ENCODE measurements at regions not wholly inside any gene's neighbourhood (a gene's known extent, or its start where the extent isn't known, plus 50 kb on each side); places are given as distances from the start of the nearest gene placed in this dataset.

GRCh38 chr22:47798229-47798628 lies 1035.8 kb downstream of the TBC1D22A start:
- peaks cover 0 to 16% (median 0%) of the 10 kb centered on the region in 7 donors for H3K27me3 ChIP-seq (replicated peaks in 1 of 7)

GRCh38 chr22:47797342-47797945 lies 1035.0 kb downstream of the TBC1D22A start:
- Histone ChIP-seq H3K27me3 (replicated peaks in 1 of 7) (peaks cover 0 to 12% (median 0%) of the 10 kb centered on the region in 7 donors), H3K4me3 (no peak overlapping the region), H3K36me3 (no peaks in the 10 kb centered on the region), H3K4me1 (no peaks in the 10 kb centered on the region), H3K27ac (no peak overlapping the region), H3K9me3 (peaks cover 0 to 16% (median 3%) of the 10 kb centered on the region in 8 donors)
- WGBS, 5 donors, result 65 to 86% (median 80%) methylated on average over 6 of the region's 6 CpGs
- intact Hi-C loops (cut with DNase I; ENCODE audit: low total_unique reads), result no loop called here
- DNase-seq, result peak; percentile 9
- TF ChIP-seq CTCF (IDR thresholded peaks at IDR 0.05 in 8 of 11, conservative IDR thresholded peaks at IDR 0.05 in 3 of 11) (no peak), POLR2A (IDR thresholded peaks at IDR 0.05) (no peak), POLR2AphosphoS5 (IDR thresholded peaks at IDR 0.05) (no peak)

More at GRCh38 chr22:47798229-47798628, 1035.8 kb downstream of the TBC1D22A start:
- intact Hi-C loops (cut with DNase I; ENCODE audit: low total_unique reads), result no loop called here
- DNase-seq, result peak; percentile 8
- H3K36me3 ChIP-seq, result no peaks in the 10 kb centered on the region
- no peak overlapping the region for H3K4me3 ChIP-seq
- no peaks in the 10 kb centered on the region for H3K4me1 ChIP-seq
- H3K9me3 ChIP-seq, result peaks cover 0 to 16% (median 3%) of the 10 kb centered on the region in 8 donors
- H3K27ac ChIP-seq, result no peak overlapping the region
- no peak for TF ChIP-seq POLR2A (IDR thresholded peaks at IDR 0.05)
- TF ChIP-seq POLR2AphosphoS5 (IDR thresholded peaks at IDR 0.05), result no peak
- TF ChIP-seq CTCF (IDR thresholded peaks at IDR 0.05 in 8 of 11, conservative IDR thresholded peaks at IDR 0.05 in 3 of 11), result no peak
- WGBS, 5 donors, result 81 to 90% (median 87%) methylated on average over 4 of the region's 4 CpGs

GRCh38 chr22:47796128-47796908 lies 1033.9 kb downstream of the TBC1D22A start:
- no peak for TF ChIP-seq POLR2AphosphoS5 (IDR thresholded peaks at IDR 0.05)
- no peak for TF ChIP-seq CTCF (IDR thresholded peaks at IDR 0.05 in 8 of 11, conservative IDR thresholded peaks at IDR 0.05 in 3 of 11)
- TF ChIP-seq POLR2A (IDR thresholded peaks at IDR 0.05), result no peak
- 89 to 97% (median 91%) methylated on average over 8 to 11 of the region's 11 CpGs for WGBS, 5 donors
- peak; percentile 43 for DNase-seq

GRCh38 chr22:47795477-47796127 lies 1033.2 kb downstream of the TBC1D22A start:
- intact Hi-C loops (cut with DNase I; ENCODE audit: low total_unique reads), result no loop called here
- WGBS, 5 donors, result 83 to 91% (median 84%) methylated on average over 8 to 10 of the region's 10 CpGs
- DNase-seq, result peak; percentile 46

More at GRCh38 chr22:47796128-47796908, 1033.9 kb downstream of the TBC1D22A start:
- H3K4me3 ChIP-seq, result no peak overlapping the region
- H3K27me3 ChIP-seq (replicated peaks in 1 of 7), result peaks cover 0 to 1% (median 0%) of the 10 kb centered on the region in 7 donors
- no peaks in the 10 kb centered on the region for H3K4me1 ChIP-seq
- no peak overlapping the region for H3K27ac ChIP-seq
- H3K9me3 ChIP-seq, result peaks cover 0 to 16% (median 3%) of the 10 kb centered on the region in 8 donors
- intact Hi-C loops (cut with DNase I; ENCODE audit: low total_unique reads), result no loop called here
- H3K36me3 ChIP-seq, result no peaks in the 10 kb centered on the region

More at GRCh38 chr22:47795477-47796127, 1033.2 kb downstream of the TBC1D22A start:
- no peaks in the 10 kb centered on the region for H3K36me3 ChIP-seq
- H3K4me1 ChIP-seq, result no peaks in the 10 kb centered on the region
- peaks cover 0 to 16% (median 3%) of the 10 kb centered on the region in 8 donors for H3K9me3 ChIP-seq
- TF ChIP-seq CTCF (IDR thresholded peaks at IDR 0.05 in 8 of 11, conservative IDR thresholded peaks at IDR 0.05 in 3 of 11) (no peak), POLR2A (IDR thresholded peaks at IDR 0.05) (no peak), POLR2AphosphoS5 (IDR thresholded peaks at IDR 0.05) (no peak)
- no peaks in the 10 kb centered on the region for H3K27me3 ChIP-seq (replicated peaks in 1 of 7)
- H3K27ac ChIP-seq, result no peak overlapping the region
- no peak overlapping the region for H3K4me3 ChIP-seq

All from spleen (tissue), 11 donors.